Ovary (tissue), 7 donors: ENCODE measurements at regions not wholly inside any gene's neighbourhood (a gene's known extent, or its start where the extent isn't known, plus 50 kb on each side); places are given as distances from the start of the nearest gene placed in this dataset.

Experiments used
- DNase-seq, 5 donors: peaks; one replicate each; pipeline ENCODE4 v3.0.0-alpha.2; 2019 to 2020
- H3K27ac ChIP-seq, 2 donors: fragments of 200-600 bp; one replicate each; pipeline versions ENCODE4 v1.5.1 to v1.8.0; 2019 to 2022
- H3K27me3 ChIP-seq: fragments of 200-600 bp; one replicate; pipeline ENCODE4 v1.8.0; 2022
- H3K36me3 ChIP-seq: fragments of 200-600 bp; sonication (generic); one replicate; pipeline ENCODE4 v1.5.1; 2019
- H3K4me1 ChIP-seq: one replicate; pipeline ENCODE4 v1.8.1; 2013; ENCODE audit warnings: mild to moderate bottlenecking, moderate library complexity; ENCODE audit not compliant: insufficient read depth
- H3K4me3 ChIP-seq: fragments of 200-600 bp; sonication (generic); one replicate; pipeline ENCODE4 v1.5.1; 2017
- H3K9me3 ChIP-seq, 2 donors: fragments of 200-600 bp in 1 of 2; sonication (generic) in 1 of 2; one replicate each; pipeline versions ENCODE4 v1.5.1 to v1.8.1; 2013 to 2019; ENCODE audit warnings: mild to moderate bottlenecking in 1 of 2, moderate library complexity in 1 of 2
- CTCF ChIP-seq, 3 donors: fragments of 450-650 bp in 2 of 3; fragments of 200-600 bp in 1 of 3; IDR thresholded peaks; one replicate each; pipeline versions ENCODE4 v1.5.1 to v1.8.0; 2016 to 2022; ENCODE audit warnings: antibody characterized with exemption in 3 of 3, mild to moderate bottlenecking in 1 of 3
- EP300 ChIP-seq: sonication (generic); formaldehyde crosslinking; IDR thresholded peaks from one replicate; pipeline ENCODE4 v1.6.1; 2017; ENCODE audit warnings: antibody characterized with exemption
- POLR2A ChIP-seq: fragments of 450-650 bp; IDR thresholded peaks from one replicate; pipeline ENCODE4 v1.6.1; 2017; ENCODE audit warnings: antibody characterized with exemption, mild to moderate bottlenecking, moderate library complexity
- WGBS, 3 donors: extraction: QIAGEN DNeasy Blood & Tissue Kit in 1 of 3; methylation state at CpG; one replicate each; pipeline versions ENCODE4 v1.1.5 to v1.1.7; 2013 to 2017; 5-methylcytosine and 5-hydroxymethylcytosine counted together
- intact Hi-C, 4 donors: fragments of 100-400 bp; cut with DNase I; formaldehyde crosslinking; loops; one replicate each; pipeline versions ENCODE4 v1.11.0 to v1.15.1; 2022 to 2023
- donor health status: DM: no; HTN: no; CAD: no; lungs with moderate emphysema.
- donor health status: DM: no; HTN: no; CAD: no.
- donor health status: Bipolar disorder and iron deficiency.
- donor health status: DM: no; HTN: no; CAD: no.
- donor health status: DM: yes; HTN: yes; CAD: no.

- Histone ChIP-seq H3K4me3 (no peak overlapping the region), H3K27ac (no peak overlapping the region), H3K9me3 (no peaks in the 10 kb centered on the region), H3K27me3 (no peaks in the 10 kb centered on the region), H3K4me1 (no peaks in the 10 kb centered on the region), H3K36me3 (no peaks in the 10 kb centered on the region)
- intact Hi-C loops = no loop called here
- no peak for DNase-seq
- TF ChIP-seq EP300 = no peak
- no peak for TF ChIP-seq CTCF (IDR thresholded peaks at IDR 0.05)
- no peak for TF ChIP-seq POLR2A
- 86 to 92% (median 89%) methylated on average over 3 of the region's 3 CpGs for WGBS, 3 donors
Observed at GRCh38 chr14:61847861-61848260, 85.6 kb downstream of the SNAPC1 start.

GRCh38 chr14:61854898-61855297 is 92.7 kb downstream of the SNAPC1 start:
- Histone ChIP-seq H3K9me3 (no peaks in the 10 kb centered on the region), H3K36me3 (no peaks in the 10 kb centered on the region), H3K27ac (no peak overlapping the region), H3K27me3 (no peaks in the 10 kb centered on the region), H3K4me3 (no peak overlapping the region), H3K4me1 (no peaks in the 10 kb centered on the region)
- intact Hi-C loops = no loop called here
- DNase-seq = no peak
- TF ChIP-seq EP300 (no peak), POLR2A (no peak), CTCF (IDR thresholded peaks at IDR 0.05) (no peak)

GRCh38 chr14:61860294-61860918 is 98.2 kb downstream of the SNAPC1 start:
- Histone ChIP-seq H3K4me1 (no peaks in the 10 kb centered on the region), H3K36me3 (no peaks in the 10 kb centered on the region), H3K27ac (no peak overlapping the region), H3K4me3 (no peak overlapping the region), H3K9me3 (no peaks in the 10 kb centered on the region), H3K27me3 (no peaks in the 10 kb centered on the region)
- no peak for DNase-seq
- TF ChIP-seq CTCF (IDR thresholded peaks at IDR 0.05) (no peak), POLR2A (no peak), EP300 (no peak)
- intact Hi-C loops = no loop called here
- 63 to 68% (median 65%) methylated on average over 1 of the region's 1 CpG for WGBS, 3 donors

GRCh38 chr14:61861320-61861865 is 99.2 kb downstream of the SNAPC1 start:
- no peak for DNase-seq
- no peaks in the 10 kb centered on the region for H3K27me3 ChIP-seq
- no peaks in the 10 kb centered on the region for H3K36me3 ChIP-seq
- H3K4me3 ChIP-seq = no peak overlapping the region
- WGBS, 3 donors = 64 to 69% (median 66%) methylated on average over 7 of the region's 7 CpGs
- intact Hi-C loops = no loop called here
- no peaks in the 10 kb centered on the region for H3K9me3 ChIP-seq
- H3K4me1 ChIP-seq = no peaks in the 10 kb centered on the region
- H3K27ac ChIP-seq = no peak overlapping the region
- no peak for TF ChIP-seq POLR2A
- no peak for TF ChIP-seq EP300

GRCh38 chr14:61864329-61864898 is 102.2 kb downstream of the SNAPC1 start:
- Histone ChIP-seq H3K27me3 (no peaks in the 10 kb centered on the region), H3K27ac (no peak overlapping the region), H3K4me1 (no peaks in the 10 kb centered on the region), H3K36me3 (no peaks in the 10 kb centered on the region), H3K9me3 (no peaks in the 10 kb centered on the region), H3K4me3 (no peak overlapping the region)
- WGBS, 3 donors = 86 to 94% (median 94%) methylated on average over 42 to 43 of the region's 43 CpGs
- no peak for DNase-seq
- TF ChIP-seq EP300 (no peak), POLR2A (no peak), CTCF (IDR thresholded peaks at IDR 0.05) (no peak)
- intact Hi-C loops = no loop called here
